IMR-90 (cell line): ENCODE measurements at regions not wholly inside any gene's neighbourhood (a gene's known extent, or its start where the extent isn't known, plus 50 kb on each side); places are given as distances from the start of the nearest gene placed in this dataset.
A peak's percentile ranks its signal among the peaks of the same experiment; 100 is the strongest.

Experiments
- ATAC-seq: fragments of 200-7000 bp; cut with Tn5 transposase; 2 replicates; pipeline ENCODE4 v1.9.1; 2020; ENCODE audit warnings: low read depth, mild to moderate bottlenecking, moderate library complexity
- BruUV-seq: library from RNA; stranded (reverse); fragments of 400-500 nt; replicated peaks from 2 replicates; lab custom pipeline; 2021; lab: Mats Ljungman, UMichigan
- CTCF ChIA-PET: fragments of 300-600 bp; formaldehyde crosslinking; extraction: SDS; loops from one replicate; lab custom pipeline; 2021; ENCODE audit warnings: antibody characterized with exemption; lab: Yijun Ruan, JAX
- POLR2A ChIA-PET: fragments of 300-600 bp; sonication (Branson Sonifier 250); formaldehyde crosslinking; loops from one replicate; lab custom pipeline; 2022; ENCODE audit warnings: antibody characterized with exemption; ENCODE audit not compliant: unreplicated experiment; lab: Charles Lee
- DNase-seq: peaks from one replicate; pipeline ENCODE4 v3.0.0; 2013
- H2AFZ ChIP-seq: replicated peaks from 2 replicates; pipeline ENCODE3; 2013; ENCODE audit warnings: low read length, mild to moderate bottlenecking; ENCODE audit not compliant: poor library complexity
- H2AK5ac ChIP-seq: 2 replicates; pipeline ENCODE4 v1.6.1; 2013; ENCODE audit warnings: low read depth, low read length, inconsistent platforms
- H2AK9ac ChIP-seq: replicated peaks from 2 replicates; pipeline ENCODE3; 2013; ENCODE audit warnings: mild to moderate bottlenecking, low read depth, low read length, moderate library complexity; ENCODE audit not compliant: poor library complexity
- H2BK120ac ChIP-seq: 2 replicates; pipeline ENCODE4 v1.6.1; 2013; ENCODE audit warnings: low read depth, low read length, inconsistent platforms
- H2BK15ac ChIP-seq: 3 replicates; pipeline ENCODE4 v1.6.1; 2013; ENCODE audit warnings: low read depth, low read length, inconsistent platforms
- H2BK20ac ChIP-seq: 2 replicates; pipeline ENCODE4 v1.6.1; 2013; ENCODE audit warnings: low read depth, mild to moderate bottlenecking, inconsistent platforms, low read length, moderate library complexity
- H2BK5ac ChIP-seq: 2 replicates; pipeline ENCODE4 v1.6.1; 2013; ENCODE audit warnings: mild to moderate bottlenecking, low read depth, low read length, inconsistent platforms; ENCODE audit not compliant: poor library complexity, severe bottlenecking
- H3K14ac ChIP-seq: replicated peaks from 2 replicates; pipeline ENCODE4 v1.6.1; 2013; ENCODE audit warnings: low read depth, low read length, inconsistent platforms
- H3K18ac ChIP-seq: 2 replicates; pipeline ENCODE4 v1.6.1; 2013; ENCODE audit warnings: low read depth, low read length, control low read depth
- H3K23ac ChIP-seq: 2 replicates; pipeline ENCODE4 v1.6.1; 2013; ENCODE audit warnings: low read depth, low read length, inconsistent platforms
- H3K27ac ChIP-seq: 2 replicates; pipeline ENCODE4 v1.5.1; 2013; ENCODE audit warnings: mild to moderate bottlenecking, control low read depth, low read length; ENCODE audit not compliant: insufficient read depth
- H3K27me3 ChIP-seq: 2 replicates; pipeline ENCODE4 v1.6.1; 2013; ENCODE audit warnings: low read length; ENCODE audit not compliant: control insufficient read depth, insufficient read depth
- H3K36me3 ChIP-seq: 2 replicates; pipeline ENCODE4 v1.6.1; 2013; ENCODE audit warnings: low read length, mixed read lengths; ENCODE audit not compliant: control insufficient read depth, insufficient read depth
- H3K4ac ChIP-seq: 2 replicates; pipeline ENCODE4 v1.6.1; 2013; ENCODE audit warnings: low read depth, low read length, inconsistent platforms
- H3K4me1 ChIP-seq: 2 replicates; pipeline ENCODE4 v1.6.1; 2013; ENCODE audit warnings: low read length, mixed read lengths; ENCODE audit not compliant: control insufficient read depth, insufficient read depth
- H3K4me2 ChIP-seq: 2 replicates; pipeline ENCODE4 v1.6.1; 2013; ENCODE audit warnings: low read depth, mild to moderate bottlenecking, control low read depth, low read length, moderate library complexity
- H3K4me3 ChIP-seq: 2 replicates; pipeline ENCODE4 v1.5.1; 2013; ENCODE audit warnings: low read depth, mild to moderate bottlenecking, control low read depth, low read length, moderate library complexity; ENCODE audit not compliant: insufficient read depth
- H3K56ac ChIP-seq: 2 replicates; pipeline ENCODE4 v1.6.1; 2013; ENCODE audit warnings: low read length, inconsistent platforms; ENCODE audit not compliant: insufficient read depth; ENCODE audit errors: extremely low read depth
- H3K79me1 ChIP-seq, 2 experiments: 2 replicates each; pipeline ENCODE4 v1.6.1; 2013; ENCODE audit warnings: low read length in 2 of 2, inconsistent platforms in 1 of 2, low read depth in 1 of 2
- H3K9ac ChIP-seq: 2 replicates; pipeline ENCODE4 v1.6.1; 2013; ENCODE audit warnings: low read depth, low read length, control low read depth
- H3K9me1 ChIP-seq: 2 replicates; pipeline ENCODE4 v1.6.1; 2013; ENCODE audit warnings: low read length, inconsistent platforms; ENCODE audit not compliant: insufficient read depth
- H3K9me3 ChIP-seq: 2 replicates; pipeline ENCODE4 v1.6.1; 2013; ENCODE audit warnings: low read length; ENCODE audit not compliant: control insufficient read depth, insufficient read depth
- H4K20me1 ChIP-seq: 2 replicates; pipeline ENCODE4 v1.6.1; 2013; ENCODE audit warnings: low read length, inconsistent platforms; ENCODE audit not compliant: insufficient read depth
- H4K5ac ChIP-seq: 2 replicates; pipeline ENCODE4 v1.6.1; 2013; ENCODE audit warnings: mild to moderate bottlenecking, low read depth, low read length, control low read depth
- H4K8ac ChIP-seq, 2 experiments: 2 replicates each; pipeline ENCODE4 v1.6.1; 2013; ENCODE audit warnings: low read depth in 2 of 2, low read length in 2 of 2, control low read depth in 1 of 2, inconsistent platforms in 1 of 2
- H4K91ac ChIP-seq: 2 replicates; pipeline ENCODE4 v1.6.1; 2013; ENCODE audit warnings: low read depth, low read length, inconsistent platforms; ENCODE audit not compliant: insufficient read depth
- CEBPB ChIP-seq: IDR thresholded peaks from 2 replicates; pipeline ENCODE4 v1.6.1; 2012; ENCODE audit warnings: low read depth, low read length, improper control_type of control experiment
- CTCF ChIP-seq: conservative IDR thresholded peaks from 2 replicates; pipeline ENCODE4 v1.5.1; 2012; ENCODE audit warnings: mild to moderate bottlenecking, low read depth, low read length, improper control_type of control experiment
- ELK1 ChIP-seq: fragments of 150-350 bp; IDR thresholded peaks from 2 replicates; pipeline ENCODE4 v1.6.1; 2016; ENCODE audit warnings: low read depth, mild to moderate bottlenecking, low read length, moderate library complexity, borderline replicate concordance
- FOS ChIP-seq: fragments of 150-350 bp; IDR thresholded peaks from 2 replicates; pipeline ENCODE4 v1.6.1; 2016; ENCODE audit warnings: low read depth, low read length
- RCOR1 ChIP-seq: IDR thresholded peaks from 2 replicates; pipeline ENCODE4 v1.6.1; 2012; ENCODE audit warnings: mild to moderate bottlenecking, low read length, improper control_type of control experiment; ENCODE audit not compliant: insufficient replicate concordance
- WGBS, 2 experiments: methylation state at CpG; one replicate each; pipeline versions ENCODE4 v1.1.5 to v1.1.7; 2013; ENCODE audit warnings: missing lambda C conversion rate in 2 of 2; ENCODE audit not compliant: insufficient read length in 1 of 2; ENCODE audit errors: extremely low coverage in 2 of 2; 5-methylcytosine and 5-hydroxymethylcytosine counted together
- dilution Hi-C: fragments of 300-500 bp; cut with HindIII; formaldehyde crosslinking; loops from one replicate; pipeline ENCODE4 v1.14.3; 2018; ENCODE audit warnings: low sequenced_read_pairs; ENCODE audit not compliant: unreplicated experiment
- in situ Hi-C: fragments of 300-500 bp; cut with MboI; formaldehyde crosslinking; loops from 3 replicates; pipeline ENCODE4 v1.14.3; 2019; ENCODE audit warnings: low sequenced_read_pairs, inconsistent platforms, mixed read lengths
- intact Hi-C: fragments of 100-400 bp; cut with micrococcal nuclease; formaldehyde crosslinking; loops from 2 replicates; pipeline ENCODE4 v1.10.0; 2022

GRCh38 chr11:23310276-23310675, 450.0 kb upstream of the CCDC179 start:
- Histone ChIP-seq H3K4me1 (peaks cover 4% of the 10 kb centered on the region), H2BK20ac (peak overlapping the region; percentile 3; the same call in 1 of the 2 replicates), H3K9ac (no peak overlapping the region), H3K18ac (no peak overlapping the region), H2BK120ac (peak overlapping the region; percentile 12; the same call in 1 of the 2 replicates), H4K8ac (no peak overlapping the region; a peak in 1 of 4 replicates), H3K4ac (no peak overlapping the region), H2AFZ (no peak overlapping the region), H4K91ac (no peak overlapping the region), H2BK5ac (peak overlapping the region; percentile 94), H3K79me1 (no peaks in the 10 kb centered on the region), H3K56ac (no peak overlapping the region), H3K36me3 (no peaks in the 10 kb centered on the region), H4K5ac (no peak overlapping the region), H3K14ac (no peak overlapping the region), H3K27ac (no peak overlapping the region), H2AK9ac (no peak overlapping the region), H3K4me2 (no peak overlapping the region), H3K27me3 (no peaks in the 10 kb centered on the region), H4K20me1 (no peaks in the 10 kb centered on the region), H2BK15ac (no peak overlapping the region), H3K23ac (no peak overlapping the region), H3K4me3 (no peak overlapping the region), H3K9me1 (no peaks in the 10 kb centered on the region), H3K9me3 (no peaks in the 10 kb centered on the region), H2AK5ac (no peak overlapping the region)
- POLR2A ChIA-PET = no interaction called here
- in situ Hi-C loops = no loop called here
- WGBS, 2 experiments = 100% methylated on average over 1 of the region's 1 CpG; no CpG with 5 or more reads in 1 of the 2 experiments
- CTCF ChIA-PET = no interaction called here
- intact Hi-C loops = no loop called here
- DNase-seq (peak; percentile 63), ATAC-seq (peak; percentile 35; the same call in 1 of the 2 replicates)
- dilution Hi-C loops = no loop called here
- TF ChIP-seq RCOR1 (no peak), CTCF (no peak), ELK1 (no peak), CEBPB (no peak), FOS (no peak)
- BruUV-seq = no TSS peak
